ENCODE measurements at regions not wholly inside any gene's neighbourhood (a gene's known extent, or its start where the extent isn't known, plus 50 kb on each side); places are given as distances from the start of the nearest gene placed in this dataset.

- TF ChIP-seq POLR2AphosphoS5 (IDR thresholded peaks at IDR 0.05) (no peak), CTCF (IDR thresholded peaks at IDR 0.05; ENCODE audit: poor library complexity, severe bottlenecking) (no peak)
Measured at GRCh38 chr16:63135069-63135468, 1098.8 kb upstream of the CDH8 start.
